ACC112 (cell line): ENCODE measurements at regions not wholly inside any gene's neighbourhood (a gene's known extent, or its start where the extent isn't known, plus 50 kb on each side); places are given as distances from the start of the nearest gene placed in this dataset.

ENCODE experiments used
- H2AFZ ChIP-seq: fragments of 200-600 bp; sonication (generic); one replicate; pipeline ENCODE4 v1.6.0; 2017; ENCODE audit warnings: antibody characterized with exemption, low read length; ENCODE audit not compliant: unreplicated experiment
- H3K27ac ChIP-seq: fragments of 200-600 bp; sonication (generic); 2 replicates; pipeline ENCODE4 v1.5.1; 2014; ENCODE audit warnings: low read depth, mild to moderate bottlenecking, antibody characterized with exemption, low read length, moderate library complexity
- H3K27me3 ChIP-seq: fragments of 200-600 bp; sonication (generic); 2 replicates; pipeline ENCODE4 v1.6.1; 2014; ENCODE audit warnings: mild to moderate bottlenecking, antibody characterized with exemption, low read length, moderate library complexity, mixed read lengths; ENCODE audit not compliant: insufficient read depth
- H3K36me3 ChIP-seq: fragments of 200-600 bp; sonication (generic); 2 replicates; pipeline ENCODE4 v1.6.1; 2016; ENCODE audit warnings: mild to moderate bottlenecking, antibody characterized with exemption, low read length, moderate library complexity, mixed read lengths; ENCODE audit not compliant: insufficient read depth
- H3K4me1 ChIP-seq: fragments of 200-600 bp; sonication (generic); one replicate; pipeline ENCODE4 v1.6.1; 2016; ENCODE audit warnings: low read length, mixed read lengths; ENCODE audit not compliant: insufficient read depth, unreplicated experiment, control insufficient read depth
- H3K4me3 ChIP-seq: fragments of 200-600 bp; sonication (generic); 2 replicates; pipeline ENCODE4 v1.5.1; 2014; ENCODE audit warnings: mild to moderate bottlenecking, low read depth, low read length
- H3K79me2 ChIP-seq: fragments of 200-600 bp; sonication (generic); one replicate; pipeline ENCODE4 v1.6.0; 2016; ENCODE audit warnings: low read length; ENCODE audit not compliant: control insufficient read depth, unreplicated experiment, insufficient read depth

GRCh38 chr22:48592488-48592887 is 1235.2 kb downstream of the BRD1 start:
- H3K79me2 ChIP-seq = no peaks in the 10 kb centered on the region

GRCh38 chr22:48592066-48592345 is 1235.7 kb downstream of the BRD1 start:
- no peak overlapping the region for H3K27ac ChIP-seq
- no peak overlapping the region for H2AFZ ChIP-seq
- H3K4me3 ChIP-seq = no peak overlapping the region
- H3K4me1 ChIP-seq = no peaks in the 10 kb centered on the region
- no peaks in the 10 kb centered on the region for H3K27me3 ChIP-seq
- no peaks in the 10 kb centered on the region for H3K36me3 ChIP-seq
- H3K79me2 ChIP-seq = no peaks in the 10 kb centered on the region

More at GRCh38 chr22:48592488-48592887, 1235.2 kb downstream of the BRD1 start:
- no peak overlapping the region for H3K27ac ChIP-seq
- no peaks in the 10 kb centered on the region for H3K27me3 ChIP-seq
- H3K36me3 ChIP-seq = no peaks in the 10 kb centered on the region
- no peak overlapping the region for H2AFZ ChIP-seq
- H3K4me3 ChIP-seq = no peak overlapping the region
- H3K4me1 ChIP-seq = no peaks in the 10 kb centered on the region

DNA sequence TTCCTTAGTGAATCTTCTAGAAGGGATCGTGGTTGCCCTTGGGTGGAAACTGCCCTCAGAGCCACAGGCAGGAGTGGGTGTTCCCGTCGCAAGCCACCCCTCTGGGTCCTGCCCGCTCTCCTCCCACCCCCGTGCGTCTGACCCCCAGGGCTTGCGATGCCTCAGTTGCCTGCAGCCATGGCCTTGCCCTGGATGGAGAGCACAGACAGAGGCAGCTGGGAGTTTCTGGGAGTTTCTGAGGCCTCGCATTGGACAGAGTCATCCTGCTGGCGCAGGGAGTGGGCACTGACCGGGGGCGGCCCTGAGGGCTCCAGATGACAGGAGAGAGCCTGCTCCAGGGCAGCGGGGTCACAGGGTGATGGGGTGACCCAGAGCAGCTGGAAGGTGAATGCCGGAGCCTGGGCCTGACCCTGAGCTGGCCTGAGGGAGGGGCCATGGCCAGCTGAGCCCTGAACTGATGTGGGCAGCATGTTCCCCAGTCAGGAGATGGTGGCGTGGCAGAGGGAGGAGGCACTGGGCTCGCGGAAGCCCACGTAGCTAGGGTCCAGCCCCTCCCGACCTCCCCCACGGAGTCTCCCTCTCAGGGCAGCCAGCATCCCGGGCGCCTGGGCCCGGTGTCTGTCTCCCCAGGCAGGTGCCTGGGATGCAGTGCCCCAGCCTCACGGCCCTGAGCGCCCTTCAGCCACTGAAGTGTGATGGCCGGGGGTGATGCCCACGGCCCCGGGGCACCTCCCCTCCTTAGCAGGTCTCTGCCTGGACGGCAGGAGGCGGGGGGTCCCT is 1236.2 kb downstream of the BRD1 start:
- Histone ChIP-seq H3K27ac (no peak overlapping the region), H3K4me1 (no peaks in the 10 kb centered on the region), H3K79me2 (no peaks in the 10 kb centered on the region), H2AFZ (no peak overlapping the region), H3K4me3 (no peak overlapping the region), H3K36me3 (no peaks in the 10 kb centered on the region), H3K27me3 (no peaks in the 10 kb centered on the region)

- Histone ChIP-seq H3K27ac (no peak overlapping the region), H3K36me3 (no peaks in the 10 kb centered on the region), H3K27me3 (no peaks in the 10 kb centered on the region), H3K4me3 (no peak overlapping the region), H2AFZ (no peak overlapping the region), H3K4me1 (no peaks in the 10 kb centered on the region), H3K79me2 (no peaks in the 10 kb centered on the region)
These were observed 1237.8 kb downstream of the BRD1 start for GRCh38 chr22:48589901-48590300.

DNA sequence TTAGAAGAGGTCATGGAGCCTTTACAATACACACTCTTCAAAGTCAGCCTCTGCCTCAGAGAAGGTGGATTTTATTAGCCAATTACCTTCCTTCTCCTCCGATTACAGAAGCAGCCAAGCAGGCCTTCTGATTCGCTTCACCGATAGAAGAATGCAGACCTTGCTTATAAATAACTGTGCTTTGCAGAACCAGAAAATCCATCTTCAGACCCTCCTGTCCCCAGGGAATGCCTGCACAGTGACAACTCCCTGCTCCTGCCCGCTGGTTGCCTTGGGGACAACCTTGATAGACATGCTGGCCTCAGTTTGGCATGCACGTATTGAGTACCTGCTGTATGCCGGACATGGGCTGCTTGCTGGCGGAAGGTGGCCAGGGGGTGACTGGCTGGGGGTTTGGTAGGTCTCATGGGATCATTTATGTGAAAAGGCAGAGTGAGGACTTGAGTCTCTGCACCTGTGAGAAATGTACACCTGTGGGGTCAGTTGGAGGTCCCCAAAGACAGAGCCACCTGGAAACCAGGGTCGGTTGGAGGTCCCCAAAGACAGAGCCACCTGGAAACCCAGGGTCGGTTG is 1238.7 kb downstream of the BRD1 start:
- Histone ChIP-seq H3K36me3 (no peaks in the 10 kb centered on the region), H3K27ac (no peak overlapping the region), H3K4me3 (no peak overlapping the region), H3K4me1 (no peaks in the 10 kb centered on the region), H3K27me3 (no peaks in the 10 kb centered on the region), H3K79me2 (no peaks in the 10 kb centered on the region), H2AFZ (no peak overlapping the region)

DNA sequence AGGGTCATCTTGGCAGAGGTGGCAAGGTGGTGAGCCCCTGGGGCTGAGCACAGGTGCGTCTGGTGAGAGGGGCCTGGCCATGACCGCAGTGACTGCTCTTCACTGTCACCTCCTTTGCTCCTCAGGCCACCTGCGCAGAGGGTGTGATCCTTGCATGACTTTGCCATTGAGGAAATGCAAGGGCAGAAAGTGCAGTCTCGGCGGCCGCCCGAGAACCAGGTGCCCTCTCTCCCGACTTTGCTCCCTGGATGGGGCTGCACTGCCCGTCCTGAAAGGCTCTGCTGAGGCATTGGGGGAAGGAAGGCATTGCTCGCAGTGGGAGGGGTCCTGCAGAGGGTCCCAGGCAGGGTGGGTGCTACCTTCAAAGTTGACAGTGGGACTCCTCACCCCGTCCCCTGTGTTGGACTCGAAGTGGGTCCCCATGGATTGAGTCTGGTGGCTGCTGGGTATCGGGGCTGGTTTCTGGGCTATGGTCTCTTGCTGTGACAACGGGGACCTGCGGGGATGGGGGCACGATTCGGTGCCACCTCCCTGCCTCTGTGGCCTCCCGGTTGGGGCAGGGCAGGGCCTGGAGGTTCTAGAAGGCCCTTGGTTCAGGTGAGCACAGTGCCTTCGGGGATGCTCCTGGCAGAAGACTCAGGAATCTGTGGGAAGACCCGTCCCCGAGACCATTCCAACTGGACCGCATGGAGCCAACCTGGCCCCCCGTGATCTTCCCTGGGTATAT is 1239.4 kb downstream of the BRD1 start:
- Histone ChIP-seq H3K27ac (no peak overlapping the region), H3K27me3 (no peaks in the 10 kb centered on the region), H2AFZ (no peak overlapping the region), H3K79me2 (no peaks in the 10 kb centered on the region), H3K4me1 (no peaks in the 10 kb centered on the region), H3K36me3 (no peaks in the 10 kb centered on the region), H3K4me3 (no peak overlapping the region)

- Histone ChIP-seq H3K27ac (no peak overlapping the region), H3K4me1 (no peaks in the 10 kb centered on the region), H2AFZ (no peak overlapping the region), H3K27me3 (no peaks in the 10 kb centered on the region), H3K4me3 (no peak overlapping the region), H3K79me2 (no peaks in the 10 kb centered on the region), H3K36me3 (no peaks in the 10 kb centered on the region)
These were observed 1240.3 kb downstream of the BRD1 start for GRCh38 chr22:48587236-48587865.

GRCh38 chr22:48586799-48587185 is 1240.9 kb downstream of the BRD1 start:
- H2AFZ ChIP-seq = no peak overlapping the region
- no peaks in the 10 kb centered on the region for H3K27me3 ChIP-seq
- H3K36me3 ChIP-seq = no peaks in the 10 kb centered on the region
- no peak overlapping the region for H3K4me3 ChIP-seq
- H3K27ac ChIP-seq = no peak overlapping the region
- H3K4me1 ChIP-seq = no peaks in the 10 kb centered on the region
- H3K79me2 ChIP-seq = no peaks in the 10 kb centered on the region

DNA sequence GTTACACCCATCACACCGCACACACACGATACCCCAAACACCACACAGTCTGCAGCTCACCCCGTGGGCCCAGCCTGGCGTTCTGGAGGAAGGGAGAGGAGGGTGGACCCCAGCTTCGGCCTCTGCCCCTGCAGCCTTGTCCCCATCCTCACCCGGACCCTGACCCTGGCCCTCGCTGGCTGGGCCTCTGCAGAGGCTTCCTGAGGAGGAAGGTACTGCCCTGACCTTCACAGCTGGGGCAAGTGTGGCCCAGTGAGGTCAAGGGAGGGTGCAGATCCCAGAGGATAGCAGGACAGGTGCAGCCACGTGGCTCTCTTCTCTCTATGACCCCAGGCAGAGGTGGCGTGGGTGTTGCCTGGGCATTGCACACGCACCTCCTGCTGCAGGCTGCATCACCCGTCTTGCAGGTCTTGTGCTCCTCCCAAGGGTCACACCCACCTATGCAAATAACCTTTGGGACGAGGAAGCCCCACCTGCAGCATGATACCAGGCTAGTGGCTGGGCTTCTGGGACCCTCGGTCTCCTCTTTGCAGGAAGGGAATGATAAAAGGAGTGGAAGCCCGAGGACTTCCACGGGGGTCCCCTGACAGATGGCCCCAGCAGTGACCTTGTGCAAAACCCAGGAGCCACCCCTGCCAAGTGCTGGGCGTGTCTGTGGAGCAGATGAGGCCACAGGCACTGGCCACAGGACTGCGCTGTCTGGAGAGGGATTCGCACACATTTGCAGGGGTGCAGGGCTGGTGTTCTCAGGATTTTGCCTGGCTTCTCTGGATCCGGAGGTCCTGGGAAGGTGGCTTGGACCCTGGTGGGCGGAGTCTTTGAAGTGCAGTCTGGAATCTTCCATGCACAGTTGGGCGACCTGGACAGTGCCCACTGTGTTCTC is 1241.5 kb downstream of the BRD1 start:
- Histone ChIP-seq H3K4me3 (no peak overlapping the region), H3K36me3 (no peaks in the 10 kb centered on the region), H3K79me2 (no peaks in the 10 kb centered on the region), H3K27me3 (no peaks in the 10 kb centered on the region), H3K27ac (no peak overlapping the region), H3K4me1 (no peaks in the 10 kb centered on the region), H2AFZ (no peak overlapping the region)

DNA sequence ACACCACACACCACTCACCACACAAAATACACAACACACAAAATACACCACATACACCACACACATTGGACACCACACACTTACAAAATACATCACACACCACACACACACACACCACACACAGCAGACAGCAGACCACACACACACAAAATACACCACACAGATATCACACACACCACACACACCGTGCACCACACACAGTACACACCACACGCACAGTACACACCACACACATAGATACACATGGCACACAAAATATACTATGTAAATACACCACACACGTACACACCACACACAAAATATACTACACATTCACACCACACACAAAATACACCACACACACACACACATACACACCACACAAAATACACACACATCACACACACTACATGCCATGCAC is 1243.5 kb downstream of the BRD1 start:
- no peaks in the 10 kb centered on the region for H3K36me3 ChIP-seq
- no peaks in the 10 kb centered on the region for H3K27me3 ChIP-seq
- no peaks in the 10 kb centered on the region for H3K4me1 ChIP-seq
- no peak overlapping the region for H2AFZ ChIP-seq
- no peaks in the 10 kb centered on the region for H3K79me2 ChIP-seq
- no peak overlapping the region for H3K4me3 ChIP-seq
- no peak overlapping the region for H3K27ac ChIP-seq
